ENCODE measurements at regions not wholly inside any gene's neighbourhood (a gene's known extent, or its start where the extent isn't known, plus 50 kb on each side); places are given as distances from the start of the nearest gene placed in this dataset.
A peak's percentile ranks its signal among the peaks of the same experiment; 100 is the strongest.

DNA sequence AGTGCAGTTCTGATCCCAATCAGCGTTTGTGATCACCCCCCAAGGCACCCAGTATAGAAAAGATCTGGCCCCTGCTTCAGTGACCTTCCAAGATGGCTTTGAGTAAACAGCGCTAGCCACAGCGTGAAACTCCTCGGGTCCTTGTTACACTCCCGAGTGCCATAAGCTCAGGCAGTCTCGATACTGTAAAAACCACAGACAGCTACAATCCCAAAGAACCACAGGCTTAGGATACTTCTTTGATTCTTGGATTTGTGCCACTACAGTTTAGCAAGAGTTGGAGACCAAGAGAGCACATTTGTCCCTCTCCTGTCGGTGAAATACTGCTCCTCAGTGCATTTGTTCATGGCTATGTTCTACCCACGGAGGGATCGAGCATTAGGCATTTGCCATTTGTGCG lies 352.5 kb upstream of the ZNF521 start:
- H3K36me3 ChIP-seq (ENCODE audit: control insufficient read depth, insufficient read depth, low read length), result no peaks in the 10 kb centered on the region
- H3K4me1 ChIP-seq (ENCODE audit: control insufficient read depth, insufficient read depth, low read length), result peaks cover 3% of the 10 kb centered on the region
- H3K4me3 ChIP-seq (ENCODE audit: low read length), result no peak overlapping the region
- WGBS (ENCODE audit: insufficient coverage), result 49% methylated on average over 4 of the region's 10 CpGs
- H3K9me3 ChIP-seq (replicated peaks; ENCODE audit: control insufficient read depth, low read depth, low read length), result no peaks in the 10 kb centered on the region
- H3K27ac ChIP-seq (ENCODE audit: low read length), result peak overlapping the region; percentile 59
- DNase-seq, result peak; percentile 59
- no peaks in the 10 kb centered on the region for H3K27me3 ChIP-seq (ENCODE audit: control insufficient read depth, insufficient read depth, low read length)

DNA sequence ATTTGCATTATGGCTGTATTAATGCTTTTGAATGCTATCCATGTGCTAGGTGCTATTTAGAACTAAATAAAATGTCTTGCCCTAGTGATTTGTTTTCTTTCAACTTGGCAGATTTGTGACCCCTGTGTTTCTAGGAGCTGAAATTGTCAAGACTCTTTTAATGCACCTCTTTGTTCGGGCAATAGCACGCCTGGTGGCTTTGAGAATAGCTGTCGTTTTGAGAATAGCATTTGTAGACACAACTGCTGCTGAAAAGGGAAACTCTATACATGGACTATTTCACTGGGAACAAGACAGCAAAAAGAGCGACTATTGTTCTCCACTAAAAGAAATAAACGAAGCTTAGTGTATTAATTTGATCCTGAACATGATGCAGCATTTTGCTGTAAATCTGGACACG lies 352.1 kb upstream of the ZNF521 start:
- H3K9me3 ChIP-seq (replicated peaks; ENCODE audit: control insufficient read depth, low read depth, low read length), result no peaks in the 10 kb centered on the region
- H3K27ac ChIP-seq (ENCODE audit: low read length), result peak overlapping the region; percentile 59
- peak; percentile 21 for DNase-seq
- no peaks in the 10 kb centered on the region for H3K27me3 ChIP-seq (ENCODE audit: control insufficient read depth, insufficient read depth, low read length)
- H3K36me3 ChIP-seq (ENCODE audit: control insufficient read depth, insufficient read depth, low read length), result no peaks in the 10 kb centered on the region
- H3K4me1 ChIP-seq (ENCODE audit: control insufficient read depth, insufficient read depth, low read length), result peaks cover 3% of the 10 kb centered on the region
- WGBS (ENCODE audit: insufficient coverage), result 79% methylated on average over 3 of the region's 6 CpGs
- no peak overlapping the region for H3K4me3 ChIP-seq (ENCODE audit: low read length)

DNA sequence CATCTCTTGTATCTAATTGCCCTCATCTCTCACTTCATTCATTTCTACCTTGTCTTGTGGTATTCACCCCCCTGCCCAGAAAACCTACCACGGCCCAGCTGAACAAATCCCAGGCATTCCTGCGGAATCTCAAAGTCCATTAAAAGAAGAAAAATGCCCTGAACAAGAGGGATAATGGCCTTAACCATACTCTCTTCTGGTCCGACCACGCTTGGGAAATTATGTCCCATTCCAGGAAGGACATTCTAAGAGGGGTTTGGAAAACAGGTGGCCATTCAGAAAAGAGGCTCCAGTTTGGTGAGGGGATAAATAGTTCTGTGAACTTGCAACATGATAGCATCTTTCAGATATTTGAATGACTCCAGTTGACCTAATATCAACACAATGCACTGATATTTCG lies 349.9 kb upstream of the ZNF521 start:
- H3K36me3 ChIP-seq (ENCODE audit: control insufficient read depth, insufficient read depth, low read length), result no peaks in the 10 kb centered on the region
- no peak overlapping the region for H3K27ac ChIP-seq (ENCODE audit: low read length)
- 100% methylated on average over 2 of the region's 5 CpGs for WGBS (ENCODE audit: insufficient coverage)
- H3K9me3 ChIP-seq (replicated peaks; ENCODE audit: control insufficient read depth, low read depth, low read length), result no peaks in the 10 kb centered on the region
- H3K4me1 ChIP-seq (ENCODE audit: control insufficient read depth, insufficient read depth, low read length), result peaks cover 3% of the 10 kb centered on the region
- no peaks in the 10 kb centered on the region for H3K27me3 ChIP-seq (ENCODE audit: control insufficient read depth, insufficient read depth, low read length)
- peak; percentile 6 for DNase-seq
- no peak overlapping the region for H3K4me3 ChIP-seq (ENCODE audit: low read length)

DNA sequence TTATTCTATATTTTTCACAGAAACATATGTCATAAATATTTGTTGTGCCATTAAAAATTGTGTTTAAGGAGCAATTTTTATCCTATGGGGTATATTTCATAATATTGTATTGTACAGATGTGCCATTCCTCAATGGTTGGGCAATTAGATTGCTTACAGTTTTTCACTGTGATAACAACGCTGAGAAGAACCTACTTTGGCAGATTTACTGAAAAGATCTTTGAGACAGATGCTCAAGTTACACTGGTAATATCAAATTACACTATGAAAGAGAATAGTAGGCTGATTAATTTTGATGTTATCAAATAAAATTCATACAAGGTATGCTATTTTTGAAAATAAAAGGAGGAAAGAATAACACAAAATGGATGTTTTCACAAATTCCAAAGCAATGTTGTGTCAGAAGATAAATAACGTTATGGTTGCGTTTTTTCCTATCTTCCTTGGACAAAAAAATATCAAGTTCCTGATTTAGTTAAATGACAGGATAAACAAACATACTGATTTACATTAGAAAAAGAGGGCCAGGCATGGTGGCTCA lies 335.1 kb upstream of the ZNF521 start:
- H3K27ac ChIP-seq (ENCODE audit: low read length), result no peak overlapping the region
- no peaks in the 10 kb centered on the region for H3K27me3 ChIP-seq (ENCODE audit: control insufficient read depth, insufficient read depth, low read length)
- H3K4me3 ChIP-seq (ENCODE audit: low read length), result no peak overlapping the region
- H3K36me3 ChIP-seq (ENCODE audit: control insufficient read depth, insufficient read depth, low read length), result no peaks in the 10 kb centered on the region
- DNase-seq, result no peak
- no peaks in the 10 kb centered on the region for H3K9me3 ChIP-seq (replicated peaks; ENCODE audit: control insufficient read depth, low read depth, low read length)
- WGBS (ENCODE audit: insufficient coverage), result no CpG with 5 or more reads among the region's 3 CpGs
- H3K4me1 ChIP-seq (ENCODE audit: control insufficient read depth, insufficient read depth, low read length), result no peaks in the 10 kb centered on the region

DNA sequence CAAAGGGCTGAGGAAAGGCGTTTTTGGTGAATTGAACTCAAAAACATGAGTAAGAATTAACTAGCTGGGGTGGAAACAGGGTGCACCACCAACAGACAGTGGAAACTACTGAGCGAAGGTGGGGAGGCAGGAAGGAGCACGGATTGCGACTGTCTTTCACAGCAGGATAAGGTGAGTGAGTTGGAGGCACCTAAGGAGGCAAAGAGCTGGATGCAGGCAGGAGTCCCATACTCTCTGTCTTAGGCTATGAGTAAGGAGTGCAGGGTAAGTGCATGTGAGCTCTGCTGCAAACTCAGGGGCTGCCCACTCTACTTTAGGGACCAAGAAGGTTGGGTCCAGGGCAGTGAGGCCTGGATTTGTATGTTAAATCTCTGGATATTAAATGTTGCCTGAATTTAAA lies 333.1 kb upstream of the ZNF521 start:
- no peak for DNase-seq
- no peak overlapping the region for H3K4me3 ChIP-seq (ENCODE audit: low read length)
- H3K36me3 ChIP-seq (ENCODE audit: control insufficient read depth, insufficient read depth, low read length), result no peaks in the 10 kb centered on the region
- no peaks in the 10 kb centered on the region for H3K27me3 ChIP-seq (ENCODE audit: control insufficient read depth, insufficient read depth, low read length)
- WGBS (ENCODE audit: insufficient coverage), result 79% methylated on average over 4 of the region's 4 CpGs
- H3K4me1 ChIP-seq (ENCODE audit: control insufficient read depth, insufficient read depth, low read length), result no peaks in the 10 kb centered on the region
- no peaks in the 10 kb centered on the region for H3K9me3 ChIP-seq (replicated peaks; ENCODE audit: control insufficient read depth, low read depth, low read length)
- no peak overlapping the region for H3K27ac ChIP-seq (ENCODE audit: low read length)

DNA sequence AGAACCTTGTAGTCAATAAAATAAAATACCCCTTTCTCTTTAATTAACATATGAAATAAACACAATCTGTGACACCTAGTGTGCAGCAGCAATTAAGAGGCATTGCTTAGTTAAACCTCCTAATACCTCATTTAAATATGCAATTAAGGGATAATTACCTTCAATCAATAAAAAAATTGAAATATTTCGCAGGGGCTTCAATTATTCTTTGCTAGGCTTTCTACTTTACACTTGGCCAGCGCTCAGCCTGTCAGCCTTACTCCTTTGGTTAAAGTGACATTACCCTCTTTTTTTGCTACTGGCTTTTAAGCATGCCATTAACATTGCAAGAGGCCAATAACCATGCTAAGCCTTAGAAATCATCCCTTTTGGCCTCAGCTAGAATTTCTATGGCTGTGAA lies 327.5 kb upstream of the ZNF521 start:
- H3K27me3 ChIP-seq (ENCODE audit: control insufficient read depth, insufficient read depth, low read length), result no peaks in the 10 kb centered on the region
- H3K27ac ChIP-seq (ENCODE audit: low read length), result no peak overlapping the region
- no peaks in the 10 kb centered on the region for H3K4me1 ChIP-seq (ENCODE audit: control insufficient read depth, insufficient read depth, low read length)
- no peaks in the 10 kb centered on the region for H3K9me3 ChIP-seq (replicated peaks; ENCODE audit: control insufficient read depth, low read depth, low read length)
- DNase-seq, result no peak
- 90% methylated on average over 2 of the region's 2 CpGs for WGBS (ENCODE audit: insufficient coverage)
- no peaks in the 10 kb centered on the region for H3K36me3 ChIP-seq (ENCODE audit: control insufficient read depth, insufficient read depth, low read length)
- no peak overlapping the region for H3K4me3 ChIP-seq (ENCODE audit: low read length)

DNA sequence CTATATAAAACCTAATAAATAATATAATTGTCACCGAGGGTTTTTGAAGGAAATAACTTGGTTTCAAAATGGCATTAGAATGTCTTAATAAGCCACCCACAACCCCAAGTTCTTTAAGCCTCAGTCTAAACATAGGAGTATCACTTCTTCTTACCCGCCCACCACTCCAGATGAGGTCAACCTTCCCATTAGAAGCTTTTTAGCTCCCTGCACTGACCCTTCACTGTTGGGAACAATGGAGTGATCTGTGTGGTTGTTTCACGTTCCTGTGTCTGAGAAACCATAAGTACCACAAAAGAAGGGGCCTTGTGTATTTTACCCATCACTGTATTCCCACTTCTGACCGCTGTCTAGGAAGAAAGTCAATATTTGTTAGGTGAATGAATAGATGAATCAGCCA lies 326.3 kb upstream of the ZNF521 start:
- no CpG with 5 or more reads among the region's 4 CpGs for WGBS (ENCODE audit: insufficient coverage)
- H3K4me3 ChIP-seq (ENCODE audit: low read length), result no peak overlapping the region
- H3K27me3 ChIP-seq (ENCODE audit: control insufficient read depth, insufficient read depth, low read length), result no peaks in the 10 kb centered on the region
- no peaks in the 10 kb centered on the region for H3K4me1 ChIP-seq (ENCODE audit: control insufficient read depth, insufficient read depth, low read length)
- no peaks in the 10 kb centered on the region for H3K36me3 ChIP-seq (ENCODE audit: control insufficient read depth, insufficient read depth, low read length)
- DNase-seq, result no peak
- no peaks in the 10 kb centered on the region for H3K9me3 ChIP-seq (replicated peaks; ENCODE audit: control insufficient read depth, low read depth, low read length)
- no peak overlapping the region for H3K27ac ChIP-seq (ENCODE audit: low read length)

DNA sequence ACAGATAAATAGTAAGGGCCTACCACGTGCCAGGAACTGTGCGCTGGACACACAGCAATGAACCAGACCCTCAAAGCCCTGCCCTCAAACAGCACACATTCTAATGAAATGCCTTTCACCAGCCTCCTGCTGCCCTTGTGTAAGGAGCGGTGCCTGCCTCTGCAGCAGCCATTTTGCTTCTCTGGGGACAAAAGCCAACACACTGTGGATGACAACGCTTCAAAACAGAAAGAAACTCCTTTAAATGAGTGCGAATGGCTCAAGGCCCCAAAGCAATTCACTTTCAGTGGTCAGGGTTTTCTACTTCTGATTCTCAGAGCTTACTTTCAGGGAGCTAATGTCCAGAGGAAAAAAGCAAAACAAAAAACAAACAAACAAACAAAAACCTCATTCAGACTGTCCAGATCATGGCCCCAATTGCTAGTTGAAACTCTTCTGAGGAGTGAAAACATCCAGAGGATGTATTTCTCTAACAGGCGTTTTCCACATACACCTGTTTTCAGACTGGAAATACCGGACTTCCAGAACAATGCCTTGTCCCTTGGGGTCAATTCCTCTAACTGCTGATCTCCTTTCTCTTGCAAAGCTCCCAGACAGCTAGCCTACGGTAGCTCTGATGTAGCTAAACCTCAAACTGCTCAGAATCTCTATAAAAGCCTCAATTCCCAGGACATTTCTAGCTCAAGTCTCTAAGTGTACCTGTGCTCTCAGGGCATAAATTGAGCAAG lies 323.3 kb upstream of the ZNF521 start:
- 70% methylated on average over 8 of the region's 8 CpGs for WGBS (ENCODE audit: insufficient coverage)
- H3K4me3 ChIP-seq (ENCODE audit: low read length), result no peak overlapping the region

DNA sequence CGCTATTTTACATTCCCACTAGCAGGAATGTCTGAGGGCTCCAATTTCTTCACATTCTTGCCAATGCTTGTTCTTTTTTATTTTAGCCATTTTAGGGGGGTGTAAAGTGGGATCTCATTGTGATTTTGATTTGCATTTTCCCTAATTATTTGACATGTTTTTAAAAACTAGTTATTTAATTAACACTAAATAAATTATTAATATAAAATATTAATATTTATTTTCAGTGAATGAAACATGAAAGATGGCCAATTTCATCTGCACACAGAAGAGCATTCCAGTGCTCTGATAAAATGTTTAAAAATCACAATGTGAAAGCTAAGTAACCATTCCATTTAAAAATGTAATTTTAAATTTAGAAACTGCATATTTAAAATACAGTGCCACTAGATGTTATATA lies 322.2 kb upstream of the ZNF521 start:
- no peak for DNase-seq
- H3K4me1 ChIP-seq (ENCODE audit: control insufficient read depth, insufficient read depth, low read length), result no peaks in the 10 kb centered on the region
- no peaks in the 10 kb centered on the region for H3K36me3 ChIP-seq (ENCODE audit: control insufficient read depth, insufficient read depth, low read length)
- no CpG with 5 or more reads among the region's 1 CpG for WGBS (ENCODE audit: insufficient coverage)
- no peak overlapping the region for H3K27ac ChIP-seq (ENCODE audit: low read length)
- no peaks in the 10 kb centered on the region for H3K27me3 ChIP-seq (ENCODE audit: control insufficient read depth, insufficient read depth, low read length)
- no peak overlapping the region for H3K4me3 ChIP-seq (ENCODE audit: low read length)
- H3K9me3 ChIP-seq (replicated peaks; ENCODE audit: control insufficient read depth, low read depth, low read length), result peaks cover 4% of the 10 kb centered on the region

More for the DNA sequence above, 323.3 kb upstream of the ZNF521 start:
- Histone ChIP-seq H3K36me3 (ENCODE audit: control insufficient read depth, insufficient read depth, low read length) (no peaks in the 10 kb centered on the region), H3K27me3 (ENCODE audit: control insufficient read depth, insufficient read depth, low read length) (no peaks in the 10 kb centered on the region), H3K27ac (ENCODE audit: low read length) (no peak overlapping the region), H3K9me3 (replicated peaks; ENCODE audit: control insufficient read depth, low read depth, low read length) (peaks cover 4% of the 10 kb centered on the region), H3K4me1 (ENCODE audit: control insufficient read depth, insufficient read depth, low read length) (no peaks in the 10 kb centered on the region)
- peak; percentile 13 for DNase-seq

DNA sequence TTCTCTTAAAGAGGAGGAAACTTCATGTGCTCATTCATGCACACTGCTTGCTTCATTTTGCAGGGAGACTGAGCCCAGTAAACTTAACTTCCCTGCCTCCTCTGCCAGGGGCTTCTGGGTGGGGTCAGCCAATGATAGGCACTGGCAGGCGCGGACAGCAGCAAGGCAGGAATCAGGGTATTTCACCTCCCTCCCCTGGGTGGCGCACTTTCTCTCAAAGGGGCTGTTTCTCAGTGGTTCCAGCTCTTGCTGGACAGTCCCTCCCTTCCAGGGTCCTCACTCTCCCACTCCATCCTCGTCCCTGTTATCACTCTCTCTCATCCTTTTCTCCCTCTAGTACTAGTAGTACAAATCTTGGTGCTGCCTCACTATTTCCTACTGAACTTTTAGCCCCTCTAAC lies 320.5 kb upstream of the ZNF521 start:
- WGBS (ENCODE audit: insufficient coverage), result 90% methylated on average over 4 of the region's 4 CpGs

More for the DNA sequence above, 320.5 kb upstream of the ZNF521 start:
- Histone ChIP-seq H3K27me3 (ENCODE audit: control insufficient read depth, insufficient read depth, low read length) (no peaks in the 10 kb centered on the region), H3K36me3 (ENCODE audit: control insufficient read depth, insufficient read depth, low read length) (no peaks in the 10 kb centered on the region), H3K4me1 (ENCODE audit: control insufficient read depth, insufficient read depth, low read length) (no peaks in the 10 kb centered on the region), H3K9me3 (replicated peaks; ENCODE audit: control insufficient read depth, low read depth, low read length) (peaks cover 4% of the 10 kb centered on the region), H3K27ac (ENCODE audit: low read length) (no peak overlapping the region), H3K4me3 (ENCODE audit: low read length) (no peak overlapping the region)
- DNase-seq, result no peak
